GM19240 (cell line): ENCODE measurements at regions not wholly inside any gene's neighbourhood (a gene's known extent, or its start where the extent isn't known, plus 50 kb on each side); places are given as distances from the start of the nearest gene placed in this dataset.

Experiments used
- DNase-seq: peaks from one replicate; pipeline ENCODE4 v3.0.0; 2011; ENCODE audit warnings: low spot score; ENCODE audit not compliant: insufficient read length

DNA sequence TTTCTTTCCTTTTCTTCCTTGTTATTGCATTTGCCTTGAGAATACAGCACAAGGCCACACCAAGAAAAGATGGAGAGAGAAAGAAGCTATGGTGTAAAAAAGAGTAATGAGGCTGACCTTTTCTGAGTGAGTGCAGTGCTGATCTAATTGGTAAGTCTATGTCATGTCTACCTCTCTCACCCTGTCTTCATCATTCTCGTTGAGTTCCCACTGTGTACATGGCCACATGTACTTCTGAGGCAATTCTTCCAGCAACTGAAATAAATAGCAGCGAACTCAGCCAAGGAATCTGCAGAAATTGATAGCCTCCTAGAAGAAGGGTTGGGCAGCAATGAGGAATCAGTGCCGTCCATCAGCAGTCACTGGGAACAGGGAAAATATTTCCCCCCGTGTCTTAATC is 367.2 kb upstream of the SPTLC3 start:
- no peak for DNase-seq

GRCh38 chr20:12644461-12644860 is 364.3 kb upstream of the SPTLC3 start:
- DNase-seq, result no peak

DNA sequence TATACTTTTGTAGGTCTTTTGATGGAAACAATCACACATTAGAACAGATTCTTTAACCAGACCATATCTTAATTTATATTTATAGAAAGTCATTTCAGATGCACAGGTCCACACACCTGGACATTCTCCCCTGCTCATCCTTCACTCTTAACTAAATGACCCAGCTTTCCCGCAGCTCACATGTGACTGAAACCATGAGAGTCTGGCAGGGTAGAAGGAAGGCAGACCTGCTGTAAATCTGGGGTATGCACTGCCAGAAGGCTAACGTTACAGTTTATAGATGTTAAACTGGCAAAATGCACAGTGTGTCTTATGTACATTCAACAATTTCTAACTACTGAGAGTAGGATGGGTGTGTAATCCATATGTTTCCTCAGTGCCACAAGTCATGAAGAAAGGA is 359.5 kb upstream of the SPTLC3 start:
- DNase-seq, result no peak

DNA sequence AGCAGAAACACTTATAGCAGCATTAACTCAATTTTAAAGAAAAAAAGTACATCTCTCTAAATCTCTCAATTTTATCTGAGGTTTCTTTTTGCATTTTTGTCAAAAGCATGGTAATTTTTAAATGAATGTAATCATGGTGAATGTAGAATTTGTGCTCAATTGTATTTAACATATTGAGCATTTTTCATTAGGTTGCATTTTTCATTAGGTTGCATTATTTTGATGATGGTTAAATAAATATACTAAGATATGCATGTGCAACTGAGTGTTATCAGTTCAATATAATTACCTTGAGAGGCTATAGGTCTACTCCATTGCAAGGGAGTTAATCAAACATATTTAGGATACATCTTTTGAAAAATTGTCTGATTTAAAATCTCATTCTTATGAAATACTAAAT is 355.1 kb upstream of the SPTLC3 start:
- DNase-seq, result no peak

DNA sequence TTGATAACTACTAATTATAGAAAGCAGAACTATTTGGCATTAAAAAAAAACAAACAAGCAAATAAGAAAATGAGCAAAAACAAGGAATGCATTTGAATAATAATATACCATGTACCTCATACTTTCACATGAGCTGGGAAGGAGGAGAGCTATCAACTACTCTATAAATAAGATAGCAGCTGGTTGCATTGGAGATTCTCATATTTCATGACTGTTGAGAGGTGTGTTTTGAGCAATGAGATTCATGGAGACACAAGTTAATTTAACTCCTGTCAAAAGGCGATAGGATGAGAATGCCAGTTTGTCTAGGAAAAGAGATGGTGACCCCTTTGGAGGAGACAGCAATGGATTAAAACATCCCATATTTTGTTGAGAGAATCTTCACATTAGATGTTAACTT is 348.8 kb upstream of the SPTLC3 start:
- no peak for DNase-seq

GRCh38 chr20:12660918-12661317 is 347.9 kb upstream of the SPTLC3 start:
- DNase-seq, result no peak

GRCh38 chr20:12670301-12670700 is 338.5 kb upstream of the SPTLC3 start:
- DNase-seq, result no peak

GRCh38 chr20:12673352-12673751 is 335.4 kb upstream of the SPTLC3 start:
- DNase-seq, result no peak

DNA sequence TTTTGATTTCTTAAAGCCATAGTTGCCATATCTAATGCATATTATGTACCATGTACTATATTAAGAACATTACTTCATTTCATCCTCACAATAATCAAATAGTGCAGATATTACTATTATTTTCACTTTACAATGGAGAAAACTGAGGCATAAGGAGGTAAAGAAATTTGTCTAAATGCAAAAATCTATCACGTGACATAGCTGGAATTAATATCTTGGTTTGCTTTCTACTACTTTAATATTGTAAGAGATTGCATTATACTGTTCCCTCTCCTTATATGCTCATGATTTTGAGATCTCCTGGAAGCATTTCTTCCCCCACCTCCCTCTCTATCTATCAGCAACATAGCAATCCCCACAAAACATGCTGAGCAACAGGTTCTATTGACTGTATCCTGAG is 330.8 kb upstream of the SPTLC3 start:
- DNase-seq, result no peak

DNA sequence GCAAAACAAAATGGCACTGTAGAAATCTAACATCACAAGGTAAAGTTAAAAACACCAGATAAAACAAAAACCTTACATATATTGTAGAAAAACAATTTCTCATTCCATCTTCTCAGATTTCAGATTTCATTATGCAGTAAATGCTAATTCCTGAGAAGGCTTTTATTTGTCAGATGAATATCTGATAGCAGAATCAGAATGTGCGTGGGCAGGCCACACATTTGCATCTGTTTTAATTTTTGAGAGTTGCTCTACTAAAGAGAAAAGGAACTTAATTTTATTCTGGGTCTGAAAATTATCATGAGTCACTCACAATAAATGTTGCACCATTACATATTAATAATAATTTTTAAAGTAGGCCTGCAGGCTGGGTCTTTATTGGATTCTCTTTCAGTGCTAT is 329.3 kb upstream of the SPTLC3 start:
- DNase-seq, result no peak

DNA sequence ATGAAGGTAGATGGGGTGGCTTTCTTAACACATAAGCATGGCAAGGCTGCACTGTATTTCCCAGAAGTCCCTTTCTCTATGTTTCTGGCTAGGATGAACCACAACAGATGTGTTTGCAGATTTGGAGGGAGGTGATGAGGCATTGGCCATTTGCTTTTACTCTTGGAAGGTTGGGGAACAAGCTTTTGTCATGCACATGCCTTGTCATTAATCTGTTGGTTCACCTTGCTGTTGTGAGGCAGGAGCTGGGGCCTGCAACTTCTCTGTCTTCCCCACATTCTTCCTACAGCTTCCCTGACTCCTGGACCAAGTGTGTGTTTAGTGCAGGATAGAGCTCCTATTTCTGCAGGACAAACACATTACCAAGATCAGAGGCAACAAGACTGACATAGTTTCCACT is 326.2 kb upstream of the SPTLC3 start:
- DNase-seq, result no peak

DNA sequence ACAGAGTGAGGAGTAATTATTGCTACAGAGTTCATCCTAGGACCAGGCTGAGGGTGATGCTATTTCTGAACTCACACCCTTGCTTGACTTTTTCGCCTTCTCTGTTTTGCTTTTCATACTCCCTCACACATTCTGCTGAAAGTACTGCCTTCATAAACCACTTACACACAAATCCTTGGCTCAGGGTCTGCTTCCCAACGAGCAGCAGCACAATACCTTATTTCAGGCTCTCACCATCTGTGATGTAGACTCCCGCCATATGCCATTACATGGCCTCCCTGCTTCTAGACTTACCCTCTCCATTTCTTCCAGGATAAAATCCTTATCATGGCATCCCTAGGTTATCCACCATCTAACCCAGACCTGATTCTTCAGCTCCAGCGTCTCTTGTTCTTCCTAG is 321.3 kb upstream of the SPTLC3 start:
- no peak for DNase-seq

DNA sequence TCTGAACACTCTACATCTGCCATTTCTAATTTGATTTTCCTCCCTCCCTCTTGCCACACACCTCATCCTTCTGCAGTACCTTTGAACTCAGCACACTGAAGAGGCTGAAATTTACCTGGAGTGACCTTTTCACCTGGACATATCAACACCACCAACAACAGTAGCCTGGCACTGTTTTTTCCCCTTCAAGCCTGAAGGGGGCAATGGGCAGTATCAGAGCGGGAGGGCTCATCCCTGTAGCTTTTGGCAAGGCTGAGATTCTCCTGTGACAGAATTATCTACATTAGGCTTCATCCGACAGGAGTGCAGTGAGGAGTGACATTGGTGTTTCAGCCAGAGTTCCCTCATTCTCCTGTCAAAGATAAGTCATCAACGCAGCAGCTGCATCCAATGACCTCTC is 312.8 kb upstream of the SPTLC3 start:
- no peak for DNase-seq

DNA sequence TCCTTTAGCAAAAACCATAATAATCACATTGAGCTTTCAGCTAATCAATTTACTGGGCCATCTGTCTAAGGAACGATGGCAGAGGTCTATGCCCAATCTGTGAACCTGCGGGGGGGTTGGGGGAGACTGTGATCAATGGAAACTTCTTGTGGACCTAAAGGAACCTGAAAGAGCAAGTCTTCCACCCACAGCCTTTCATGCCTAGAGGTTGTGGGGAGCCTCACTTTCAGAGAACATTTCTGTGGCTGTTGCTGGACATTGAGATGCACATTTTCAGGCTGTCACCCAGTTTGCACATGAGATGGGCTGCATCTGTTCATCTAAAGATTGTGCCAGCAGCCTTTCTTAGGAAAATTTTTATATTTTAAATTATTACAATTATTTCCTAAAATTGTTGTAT is 310.0 kb upstream of the SPTLC3 start:
- DNase-seq, result no peak

GRCh38 chr20:12699374-12700228 is 309.2 kb upstream of the SPTLC3 start:
- DNase-seq, result no peak

DNA sequence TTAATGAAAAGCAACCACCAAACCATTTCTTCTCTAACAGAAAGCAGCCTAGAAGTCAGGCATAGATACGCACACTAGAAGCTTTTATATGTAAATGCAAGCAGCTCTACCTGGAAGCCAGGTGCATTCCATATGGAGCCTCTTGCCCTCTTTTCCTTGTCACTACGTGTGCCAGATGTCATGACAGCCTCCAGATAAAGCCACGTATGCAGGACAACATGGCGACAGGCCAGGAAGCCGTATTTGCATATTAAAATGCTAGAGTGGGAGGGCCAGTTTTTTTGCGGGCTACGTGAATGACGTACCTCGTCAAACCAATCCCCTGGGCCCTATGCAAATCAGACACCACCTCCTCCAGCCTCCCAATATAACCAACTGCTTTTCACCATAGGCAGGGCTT is 308.1 kb upstream of the SPTLC3 start:
- DNase-seq, result no peak

- DNase-seq, result no peak
These were observed 306.5 kb upstream of the SPTLC3 start for GRCh38 chr20:12702312-12702711.

GRCh38 chr20:12715371-12715770 is 293.4 kb upstream of the SPTLC3 start:
- no peak for DNase-seq

- no peak for DNase-seq
These were observed 292.6 kb upstream of the SPTLC3 start for GRCh38 chr20:12715991-12716680.

DNA sequence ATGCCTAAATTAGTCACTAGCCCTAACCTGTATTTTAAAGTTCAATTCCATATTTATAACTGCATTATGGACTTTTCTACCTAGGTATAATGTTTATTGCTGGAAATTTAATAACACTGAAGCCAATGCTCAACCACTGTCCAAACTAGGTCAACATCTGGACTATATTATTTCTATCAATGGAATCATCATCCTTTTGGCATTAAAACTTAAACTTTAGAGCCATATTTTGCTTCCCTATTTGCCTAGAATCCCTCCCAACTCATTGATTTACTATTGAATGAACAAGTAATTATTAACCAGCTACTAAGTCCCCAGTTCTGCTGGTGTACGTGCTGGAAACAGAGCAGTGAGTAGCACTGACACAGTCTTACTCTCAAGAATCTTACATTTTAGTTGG is 291.7 kb upstream of the SPTLC3 start:
- DNase-seq, result no peak

DNA sequence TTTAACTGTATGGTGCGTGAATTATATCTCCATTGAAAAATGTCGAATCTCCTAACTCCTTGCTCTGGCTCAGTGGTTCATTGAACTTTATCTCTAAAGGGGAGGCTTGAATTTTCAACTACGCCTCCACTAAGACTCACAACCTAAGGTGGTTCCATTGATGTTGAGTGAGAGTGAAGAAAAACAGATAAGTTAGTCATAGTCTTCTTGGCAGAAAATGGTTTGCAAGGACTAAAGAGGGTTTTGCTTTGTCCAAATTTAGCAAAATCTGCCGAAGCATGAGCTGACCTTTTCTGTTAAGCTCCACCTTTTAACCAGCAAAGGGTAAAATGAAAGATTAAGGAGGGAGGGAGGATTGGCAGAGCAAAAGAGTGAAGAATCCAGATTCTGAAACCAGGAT is 290.2 kb upstream of the SPTLC3 start:
- DNase-seq, result no peak

- no peak for DNase-seq
These were observed 287.1 kb upstream of the SPTLC3 start for GRCh38 chr20:12721636-12722035.

- no peak for DNase-seq
These were observed 286.7 kb upstream of the SPTLC3 start for GRCh38 chr20:12722091-12722490.
